T-helper 1 cell (primary cell): ENCODE measurements at regions not wholly inside any gene's neighbourhood (a gene's known extent, or its start where the extent isn't known, plus 50 kb on each side); places are given as distances from the start of the nearest gene placed in this dataset.
"Not testable (repeated sequence)": the region's sequence is repeated elsewhere in the genome, so short reads cannot be mapped to it uniquely, and the experiment has no call there.

Source experiments
- DNase-seq, 5 donors: peaks; one replicate each; pipeline ENCODE4 v3.0.0-alpha.2; 2012 to 2020

DNA sequence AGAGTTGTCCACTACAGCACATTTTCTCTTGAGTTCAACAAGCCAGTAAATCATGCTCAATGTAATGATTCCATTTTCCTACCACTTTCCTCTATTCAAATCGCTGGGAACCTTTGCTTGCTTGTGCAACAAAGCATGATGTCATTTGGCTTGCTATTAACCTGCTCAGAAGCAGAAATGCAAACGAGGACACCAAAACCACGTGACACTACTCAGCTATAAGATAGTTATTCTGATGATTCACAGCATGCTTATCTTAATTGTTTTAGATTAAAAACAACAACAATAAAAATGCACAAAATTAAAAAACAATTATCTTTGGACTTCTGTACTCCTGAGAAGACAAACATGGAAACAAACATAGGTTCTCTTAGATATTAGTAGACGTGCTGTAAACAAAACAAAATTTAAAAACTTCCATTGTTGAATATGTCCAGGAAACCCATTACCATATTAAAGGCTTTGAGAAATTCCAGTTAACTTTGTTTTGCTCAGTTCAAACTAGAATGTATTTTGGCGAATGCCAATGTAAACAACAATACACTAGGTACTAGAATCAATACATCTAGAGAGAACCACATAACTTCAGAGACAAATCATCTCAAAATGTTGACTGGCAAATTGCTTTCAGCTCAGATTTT lies 77.5 kb upstream of the KRAS start:
- no peak for DNase-seq

DNA sequence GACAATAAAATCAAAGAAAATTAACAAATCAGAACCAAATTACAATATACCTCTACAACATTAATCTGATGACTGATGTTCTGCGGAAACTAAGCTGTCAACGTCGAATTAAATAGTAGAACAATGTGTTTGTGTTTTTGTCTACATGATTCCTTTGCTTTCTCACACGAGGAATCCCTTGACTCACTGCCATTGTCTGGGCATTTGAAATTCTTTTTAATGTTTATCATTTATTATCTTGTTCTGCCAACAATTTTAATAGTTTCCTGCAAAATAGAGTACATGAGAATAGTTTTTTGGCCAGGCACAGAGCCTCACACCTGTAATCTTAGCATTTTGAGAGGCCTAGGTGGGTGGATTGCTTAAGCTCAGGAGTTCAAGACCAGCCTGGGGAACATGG lies 76.6 kb upstream of the KRAS start:
- no peak for DNase-seq

DNA sequence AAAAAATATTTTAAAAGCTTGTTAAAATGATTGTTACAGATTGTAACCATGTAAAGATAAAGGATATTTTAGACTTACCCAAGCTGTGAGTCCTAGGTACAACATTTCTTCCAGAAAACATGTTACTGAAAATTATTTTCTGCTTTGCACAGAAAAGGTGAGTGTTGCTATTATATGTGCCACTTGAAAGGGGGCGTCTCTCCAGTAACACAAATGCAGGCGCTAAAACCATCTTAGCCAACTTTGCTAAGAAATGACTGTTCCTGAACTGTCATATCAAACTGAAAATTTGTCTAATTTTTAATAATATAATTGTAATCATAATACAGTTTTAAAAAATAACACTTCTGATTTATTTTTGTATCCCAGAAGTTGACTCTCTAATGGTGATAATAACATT lies 75.6 kb upstream of the KRAS start:
- no peak for DNase-seq

DNA sequence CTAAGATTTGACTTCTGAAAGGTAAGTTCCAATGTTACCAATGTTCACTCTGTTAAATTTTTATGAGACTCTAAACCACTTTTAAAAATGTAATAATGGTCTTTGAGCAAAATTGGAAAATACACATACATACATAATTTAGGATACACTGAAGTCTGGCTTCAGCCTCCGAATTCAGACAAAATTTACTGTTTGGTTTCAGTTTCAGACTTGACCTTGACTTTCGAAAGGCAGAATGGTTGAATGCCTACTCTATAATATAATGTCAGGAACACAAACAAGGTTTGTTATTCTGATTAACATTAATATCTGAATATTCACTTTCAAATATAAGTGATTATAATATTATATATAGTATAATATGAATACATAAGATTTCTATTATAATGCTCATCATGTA lies 74.1 kb upstream of the KRAS start:
- no peak for DNase-seq

DNA sequence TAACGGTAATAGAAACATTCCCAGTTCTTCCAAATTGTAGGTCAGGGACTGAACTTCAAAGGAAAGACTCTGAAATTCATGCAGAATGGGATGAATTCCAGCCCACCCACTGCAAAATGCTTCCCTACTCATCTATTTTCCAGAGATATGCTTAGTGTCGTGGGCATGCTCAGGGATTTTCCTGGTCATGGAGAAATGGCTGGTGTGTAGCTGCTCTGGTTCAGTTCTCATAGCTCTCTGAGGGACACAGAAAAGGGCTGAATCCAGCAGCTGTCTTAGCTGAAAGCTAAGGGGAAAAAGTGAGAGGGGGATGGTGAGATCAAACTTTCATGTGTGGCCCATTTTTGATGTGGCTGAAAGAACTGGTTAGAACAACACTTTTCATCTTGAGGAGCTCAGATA lies 72.9 kb upstream of the KRAS start:
- no peak for DNase-seq

DNA sequence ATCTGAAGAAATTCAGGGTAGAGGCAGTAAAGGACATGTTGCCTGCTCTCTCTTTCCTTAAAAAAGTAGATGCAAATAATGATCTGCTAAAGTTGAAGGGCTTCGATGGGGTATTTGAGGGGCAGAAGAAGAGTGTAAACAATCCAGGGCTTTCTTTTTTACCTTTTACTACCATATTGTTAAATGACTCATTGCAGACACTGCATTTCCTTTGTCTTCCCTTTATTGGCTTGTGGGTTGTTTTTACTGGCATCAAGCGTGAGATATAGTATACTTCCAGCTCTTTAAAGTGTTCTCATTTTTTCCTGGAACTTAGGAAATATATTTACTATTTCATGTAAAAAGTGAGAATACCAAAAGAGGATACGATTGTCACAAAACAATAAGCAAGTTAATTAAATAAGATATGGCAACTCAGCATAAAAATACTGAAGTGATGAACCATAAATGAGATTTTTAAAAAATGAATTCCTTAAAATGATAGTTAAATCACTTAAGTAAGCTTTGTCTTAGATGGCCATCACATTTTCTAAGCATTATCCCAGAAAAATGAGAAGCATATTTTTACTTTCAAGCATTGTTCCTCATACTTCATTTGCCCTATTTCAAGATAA lies 72.3 kb upstream of the KRAS start:
- peak in 1 of 5 donors; percentile 11 for DNase-seq

DNA sequence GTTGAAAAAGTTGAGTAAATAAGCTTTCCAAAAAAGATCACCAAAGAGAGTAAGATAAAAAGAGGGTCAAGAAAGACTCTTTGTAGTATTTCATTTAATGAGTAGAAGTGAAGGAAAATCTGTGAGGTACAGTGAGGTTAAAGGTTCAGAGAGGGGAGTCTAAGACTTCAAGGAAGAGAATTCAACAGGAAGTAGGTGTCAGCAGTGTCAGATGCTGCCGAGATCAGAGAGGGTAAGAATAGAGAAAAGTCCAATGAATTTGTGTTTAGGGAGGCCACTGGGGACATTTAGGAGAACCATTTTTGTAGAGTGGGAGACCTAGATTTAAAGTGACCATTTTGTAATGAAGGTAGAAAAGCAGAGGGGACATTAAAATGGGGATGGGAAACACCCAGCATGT lies 71.6 kb upstream of the KRAS start:
- DNase-seq, result no peak

DNA sequence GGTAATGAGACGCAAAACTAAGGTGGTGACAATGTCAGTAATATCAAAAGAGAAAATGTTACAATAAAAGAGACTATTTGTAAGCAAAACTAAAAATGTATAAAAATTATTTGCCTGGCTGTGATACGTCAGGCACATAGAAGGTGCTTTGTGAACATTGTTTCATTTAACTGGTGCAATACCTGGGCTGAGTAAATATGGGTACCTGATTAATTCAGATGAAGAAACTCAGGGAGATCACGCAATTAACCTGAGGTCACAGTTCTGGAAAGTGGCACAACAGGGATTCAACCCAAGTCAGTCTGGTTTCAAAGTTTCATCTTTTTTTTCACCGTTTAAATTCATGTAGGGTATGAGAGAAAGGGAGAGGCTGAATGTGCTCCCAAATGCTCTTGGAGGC lies 71.0 kb upstream of the KRAS start:
- no peak for DNase-seq

DNA sequence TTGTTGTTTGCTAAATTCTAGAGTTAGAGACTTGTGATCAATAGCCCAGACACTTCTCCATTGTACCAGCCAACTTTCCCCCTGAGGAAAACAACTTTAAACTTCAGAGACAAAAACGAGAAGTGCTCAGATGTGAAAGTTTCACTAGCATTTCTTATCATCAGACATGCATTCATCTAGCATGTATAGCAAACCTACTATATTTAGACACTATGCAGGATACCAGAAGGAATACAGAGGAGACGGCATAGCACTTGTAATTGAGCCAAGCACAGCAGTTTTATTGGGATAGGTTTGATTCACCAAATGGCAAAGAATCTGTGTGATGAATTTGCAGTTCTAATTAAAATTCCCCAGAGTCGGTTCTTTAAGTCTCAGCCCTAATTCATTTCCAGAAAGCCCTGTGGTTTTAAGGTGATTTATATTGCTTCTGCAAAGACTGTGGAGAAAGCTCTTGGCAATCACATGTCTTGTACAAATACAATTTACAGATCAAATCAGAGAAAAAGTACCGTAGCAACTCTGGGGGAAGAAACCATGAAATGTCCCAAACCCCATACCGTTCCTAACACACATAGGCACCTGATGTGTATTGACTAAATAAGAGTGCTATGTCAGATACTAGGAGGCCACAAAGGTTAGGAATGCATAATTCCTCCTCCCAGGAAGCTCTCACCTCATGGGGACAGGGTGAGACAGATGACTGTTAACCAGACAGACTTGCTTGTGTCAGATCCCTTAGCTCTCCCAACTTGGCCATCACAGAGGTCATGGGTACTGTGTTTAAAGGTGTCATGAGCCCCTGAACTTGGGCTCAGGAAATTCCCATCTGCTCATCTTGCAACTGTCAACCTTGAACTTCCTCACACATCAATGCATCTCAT lies 69.6 kb upstream of the KRAS start:
- peak in 1 of 5 donors; percentile 7 for DNase-seq

DNA sequence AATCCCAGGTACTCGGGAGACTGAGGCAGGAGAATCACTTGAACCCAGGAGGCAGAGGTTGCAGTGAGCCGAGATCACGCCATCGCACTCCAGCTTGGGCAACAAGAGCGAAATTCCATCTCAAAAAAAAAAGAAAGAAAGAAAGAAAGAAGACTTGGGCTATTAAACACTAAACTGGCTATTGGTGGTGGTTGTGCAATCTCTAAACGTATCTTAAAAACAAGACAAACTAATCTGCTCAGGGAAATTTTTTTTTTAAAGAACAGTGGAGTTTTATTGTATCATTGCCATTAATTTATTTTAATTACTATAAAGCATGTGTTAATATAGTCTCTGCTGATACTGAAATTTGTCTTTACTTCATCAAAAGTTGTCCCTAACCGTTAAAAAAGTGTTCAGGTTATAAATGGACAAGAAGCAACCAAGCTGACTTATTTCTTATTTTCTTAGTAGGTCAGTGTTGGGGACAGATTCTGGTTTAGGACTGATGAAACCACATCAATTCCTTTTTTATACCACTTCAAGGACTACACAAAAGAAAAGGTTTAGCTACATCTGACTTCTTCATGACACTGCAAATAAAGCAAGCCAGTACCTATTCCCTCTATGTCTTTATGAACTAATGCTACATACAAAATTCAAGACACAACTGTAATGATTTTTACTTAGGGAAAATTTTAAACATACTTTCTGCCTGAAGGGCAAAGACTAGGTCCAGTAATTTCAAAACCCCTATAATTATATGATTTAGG lies 68.7 kb upstream of the KRAS start:
- DNase-seq, result no peak

DNA sequence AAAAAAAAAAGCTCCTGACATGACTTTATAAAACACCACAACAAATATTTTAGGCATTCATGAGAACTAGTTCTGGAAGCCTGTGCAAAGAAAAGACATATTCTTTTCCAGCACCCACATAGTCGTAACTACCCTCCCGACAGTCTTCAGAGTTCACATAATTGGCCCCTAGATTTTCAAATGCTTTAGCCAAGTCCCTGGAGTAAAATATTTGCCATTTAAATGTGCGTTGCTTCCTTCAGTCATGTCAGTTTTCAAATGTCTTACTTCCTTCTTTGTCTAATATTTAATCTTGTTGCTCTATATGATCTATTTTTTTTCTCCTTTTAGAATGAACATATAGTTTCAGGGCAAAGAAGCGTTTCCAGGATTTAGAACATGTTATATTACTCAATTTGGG lies 66.8 kb upstream of the KRAS start:
- DNase-seq, result no peak

DNA sequence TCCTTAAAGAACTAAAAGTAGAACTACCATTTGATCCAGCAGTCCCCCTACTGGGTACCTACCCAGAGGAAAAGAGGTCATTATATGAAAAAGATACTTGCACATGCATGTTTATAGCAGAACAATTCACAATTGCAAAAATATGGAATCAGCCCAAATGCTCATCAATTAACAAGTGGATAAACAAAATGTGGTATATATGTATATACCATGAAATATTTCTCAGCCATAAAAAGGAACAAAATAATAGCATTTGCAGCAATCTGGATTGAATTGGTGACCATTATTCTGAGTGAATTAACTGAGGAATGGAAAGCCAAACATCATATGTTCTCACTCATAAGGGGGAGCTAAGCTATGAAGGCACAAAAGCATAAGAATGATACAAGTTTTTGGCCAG lies 64.7 kb upstream of the KRAS start:
- no peak for DNase-seq

DNA sequence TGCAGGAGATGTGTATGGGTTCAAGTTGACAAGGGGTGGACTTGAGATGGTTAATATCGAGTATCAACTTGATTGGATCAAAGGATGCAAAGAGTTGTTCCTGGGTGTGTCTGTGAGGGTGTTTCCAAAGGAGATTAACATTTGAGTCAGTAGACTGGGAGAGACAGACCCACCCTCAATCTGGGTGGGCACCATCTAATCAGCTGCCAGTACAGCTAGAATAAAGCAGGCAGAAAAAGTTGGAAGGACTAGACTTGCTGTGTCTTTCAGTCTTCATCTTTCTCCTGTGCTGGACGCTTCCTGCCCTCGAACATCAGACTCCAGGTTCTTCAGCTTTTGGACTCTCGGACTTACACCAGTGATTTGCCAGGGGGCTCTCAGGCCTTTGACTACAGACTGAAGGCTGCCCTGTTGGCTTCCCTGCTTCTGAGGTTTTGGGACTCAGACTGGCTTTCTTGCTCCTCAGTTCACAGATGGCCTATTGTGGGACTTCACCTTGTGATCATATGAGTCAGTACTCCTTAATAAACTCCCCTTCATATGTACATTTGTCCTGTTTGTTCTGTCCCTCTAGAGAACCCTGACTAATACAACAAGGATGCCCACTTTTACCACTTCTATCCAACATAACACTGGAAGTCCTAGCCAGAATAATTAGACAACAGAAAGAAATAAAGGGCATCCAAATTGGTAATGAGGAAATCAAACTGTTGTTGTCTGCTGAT lies 62.7 kb upstream of the KRAS start:
- not testable (repeated sequence) for DNase-seq

DNA sequence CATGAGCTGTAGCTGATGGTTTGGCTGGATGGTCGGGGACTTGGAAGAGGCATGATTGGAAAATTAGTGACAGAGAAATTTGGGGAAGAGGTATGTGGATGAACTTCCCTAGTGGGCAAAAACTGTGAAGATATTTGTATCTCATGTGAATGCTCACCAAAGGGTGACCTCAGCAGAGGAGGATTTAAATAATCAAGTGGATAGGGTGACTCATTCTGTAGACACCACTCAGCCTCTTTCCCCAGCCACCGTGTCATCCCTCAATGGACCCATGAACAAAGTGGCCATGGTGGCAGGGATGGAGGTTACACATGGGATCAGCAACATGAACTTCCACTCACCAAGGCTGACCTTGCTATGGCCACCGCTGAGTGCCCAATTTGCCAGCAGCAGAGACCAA lies 60.8 kb upstream of the KRAS start:
- no peak for DNase-seq

DNA sequence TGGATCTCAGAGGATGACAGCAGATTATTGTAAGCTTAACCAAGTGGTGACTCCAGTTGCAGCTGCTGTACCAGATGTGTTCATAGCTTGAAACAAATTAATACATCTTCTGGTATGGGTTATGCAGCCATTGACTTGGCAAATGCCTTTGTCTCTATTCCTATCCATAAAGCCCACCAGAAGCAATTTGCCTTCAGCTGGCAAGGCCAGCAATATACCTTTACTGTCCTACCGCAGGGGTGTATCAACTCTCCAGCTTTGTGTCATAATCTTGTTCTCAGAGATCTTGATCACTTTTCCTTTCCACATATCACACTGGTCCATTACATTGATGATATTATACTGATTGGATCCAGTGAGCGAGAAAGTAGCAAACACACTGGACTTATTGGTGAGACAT lies 59.3 kb upstream of the KRAS start:
- not testable (repeated sequence) for DNase-seq

DNA sequence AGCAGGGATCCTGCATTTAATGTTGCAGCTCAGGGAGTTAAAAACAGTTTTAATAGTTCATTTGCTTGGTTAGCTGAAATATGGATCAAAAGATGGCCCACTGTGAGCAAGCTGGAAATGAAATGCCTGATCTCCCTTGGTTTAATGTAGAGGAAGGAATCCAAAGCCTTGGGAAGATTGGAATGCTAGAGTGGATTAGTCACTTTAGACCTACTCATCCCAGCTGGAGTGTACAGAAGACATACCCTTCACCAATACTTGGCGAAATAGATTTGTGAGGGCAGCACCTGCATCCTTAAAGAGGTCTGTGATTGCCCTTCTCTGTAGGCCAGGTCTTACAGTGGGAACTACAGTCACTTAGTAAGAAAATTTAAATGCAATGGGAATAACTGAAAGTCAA lies 58.0 kb upstream of the KRAS start:
- DNase-seq, result no peak

DNA sequence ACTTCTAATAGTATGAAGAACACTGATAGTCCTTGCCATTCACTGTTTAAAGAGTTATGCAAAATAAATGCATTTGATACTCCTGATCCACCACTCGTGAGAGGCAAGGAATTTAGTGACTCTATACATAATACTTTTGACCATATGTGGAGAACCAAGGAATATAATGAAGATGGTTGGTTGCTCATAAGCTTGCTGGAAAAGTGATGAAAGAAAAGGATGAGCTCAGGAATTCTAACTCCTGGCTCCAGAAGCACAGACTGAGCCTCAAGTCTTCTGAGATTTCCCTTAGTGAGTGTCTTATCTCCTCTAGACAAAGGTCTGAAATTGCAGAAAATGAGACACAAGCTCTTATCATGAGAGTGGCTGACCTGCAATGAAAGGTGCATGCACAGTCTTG lies 57.1 kb upstream of the KRAS start:
- DNase-seq, result no peak

DNA sequence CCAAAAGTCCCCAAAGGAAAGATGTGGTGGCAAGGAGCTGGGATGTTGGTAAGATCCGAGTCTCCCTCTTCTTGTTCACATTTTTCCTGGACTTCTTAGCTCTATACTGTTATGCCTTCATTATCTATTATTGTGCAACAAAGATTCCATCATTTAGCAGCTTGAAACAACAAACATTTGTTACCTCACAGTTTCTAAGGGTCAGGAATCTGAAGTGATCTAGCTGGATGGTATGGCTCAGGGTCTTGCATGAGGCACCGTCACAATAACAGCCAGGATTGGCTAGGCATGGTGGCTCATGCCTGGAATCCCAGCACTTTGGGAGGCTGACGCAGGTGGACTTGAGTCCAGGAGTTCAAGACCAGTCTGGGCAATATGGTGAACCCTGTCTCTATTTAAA lies 51.1 kb upstream of the KRAS start:
- DNase-seq, result no peak
